ENCODE measurements at regions not wholly inside any gene's neighbourhood (a gene's known extent, or its start where the extent isn't known, plus 50 kb on each side); places are given as distances from the start of the nearest gene placed in this dataset.

GRCh38 chr11:87596176-87596575, 558.4 kb downstream of the TMEM135 start:
- no peak for TF ChIP-seq CTCF (IDR thresholded peaks at IDR 0.05)
- no peak for TF ChIP-seq POLR2A (IDR thresholded peaks at IDR 0.05)

Data from ovary (tissue), 3 donors.